Stimulated activated CD4-positive, alpha-beta T cell treated with anti-CD3 and anti-CD28 coated beads, Interleukin-12 subunit alpha, Interleukin-12 subunit beta, amount 100 ng/mL, for 24 hours (primary cell): ENCODE measurements at regions not wholly inside any gene's neighbourhood (a gene's known extent, or its start where the extent isn't known, plus 50 kb on each side); places are given as distances from the start of the nearest gene placed in this dataset.
A peak's percentile ranks its signal among the peaks of the same experiment; 100 is the strongest.

Experiments used
- DNase-seq, 2 experiments: peaks; one replicate each; pipeline ENCODE4 v3.0.0-alpha.2; 2020; ENCODE audit warnings: low read depth in 2 of 2

DNA sequence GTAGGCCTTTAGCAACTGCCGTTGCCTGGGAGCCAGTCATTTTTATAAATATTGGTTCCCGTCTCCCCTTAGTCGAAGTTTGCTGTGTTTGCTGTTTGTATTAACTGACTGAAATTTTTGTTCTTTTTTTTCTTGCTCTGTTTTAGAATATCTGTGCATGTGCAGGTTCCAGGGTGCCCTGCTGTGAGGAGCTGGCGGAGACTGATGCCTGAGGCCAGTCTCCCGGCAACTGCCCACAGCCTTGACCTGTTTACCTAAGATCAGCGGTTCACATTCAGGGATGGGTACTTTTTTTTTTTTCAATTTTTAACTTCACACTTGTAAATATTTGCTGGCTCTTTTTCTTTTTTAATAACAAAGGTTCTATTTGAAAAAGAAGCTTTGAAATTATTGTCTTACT lies 262.6 kb upstream of the ADAMTS16 start:
- no peak for DNase-seq

DNA sequence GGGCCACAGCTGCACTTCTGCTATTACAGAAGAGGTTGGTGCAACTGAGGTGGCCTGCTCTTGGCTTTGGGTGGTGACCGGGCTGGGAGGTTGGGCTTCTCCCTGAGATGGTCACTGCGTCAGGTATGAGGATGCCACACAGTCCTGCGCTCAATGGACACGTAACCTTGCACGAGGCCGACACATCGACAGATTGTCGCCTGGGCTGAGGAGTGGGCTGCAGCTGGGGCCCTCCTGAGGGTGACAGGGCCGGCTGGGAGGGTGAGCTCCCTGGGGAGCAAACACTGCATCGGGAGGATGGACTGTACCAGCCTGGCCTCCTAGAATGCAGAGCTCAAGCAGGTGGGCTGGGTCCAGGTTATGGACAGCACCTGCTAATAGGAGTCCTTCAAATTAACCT lies 261.1 kb upstream of the ADAMTS16 start:
- no peak for DNase-seq

DNA sequence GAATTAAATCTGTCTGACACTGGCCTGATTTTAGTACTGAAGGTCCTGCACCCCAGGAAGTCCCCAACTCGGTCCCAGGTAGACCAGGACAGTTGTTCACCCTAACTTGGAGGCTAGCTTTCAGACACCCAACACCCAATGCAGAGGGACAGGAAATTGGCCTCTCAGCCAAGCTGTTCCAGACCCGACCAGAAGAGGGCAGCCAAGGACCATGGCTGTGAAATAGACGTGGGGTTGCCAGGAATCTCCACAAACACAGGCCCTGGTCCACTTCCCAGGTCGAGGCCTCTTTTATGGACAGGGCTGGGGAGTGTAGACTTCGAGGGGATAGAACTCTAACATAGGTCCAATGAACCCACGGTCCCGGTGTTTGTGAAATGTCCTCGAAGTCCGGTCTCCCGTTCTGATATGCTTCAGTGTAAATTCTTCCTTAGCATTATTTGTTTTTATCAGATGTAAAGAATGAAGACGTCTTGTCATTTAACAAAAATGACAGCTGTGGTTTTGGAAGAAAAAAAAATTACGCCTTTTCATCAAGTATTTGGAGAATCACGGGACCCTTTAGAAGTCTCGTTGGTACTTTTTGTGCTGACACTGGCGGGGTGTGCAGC lies 260.3 kb upstream of the ADAMTS16 start:
- peak; percentile 20 to 45 for DNase-seq

- DNase-seq: no peak
Observed at GRCh38 chr5:4880304-4880741, 259.8 kb upstream of the ADAMTS16 start.

DNA sequence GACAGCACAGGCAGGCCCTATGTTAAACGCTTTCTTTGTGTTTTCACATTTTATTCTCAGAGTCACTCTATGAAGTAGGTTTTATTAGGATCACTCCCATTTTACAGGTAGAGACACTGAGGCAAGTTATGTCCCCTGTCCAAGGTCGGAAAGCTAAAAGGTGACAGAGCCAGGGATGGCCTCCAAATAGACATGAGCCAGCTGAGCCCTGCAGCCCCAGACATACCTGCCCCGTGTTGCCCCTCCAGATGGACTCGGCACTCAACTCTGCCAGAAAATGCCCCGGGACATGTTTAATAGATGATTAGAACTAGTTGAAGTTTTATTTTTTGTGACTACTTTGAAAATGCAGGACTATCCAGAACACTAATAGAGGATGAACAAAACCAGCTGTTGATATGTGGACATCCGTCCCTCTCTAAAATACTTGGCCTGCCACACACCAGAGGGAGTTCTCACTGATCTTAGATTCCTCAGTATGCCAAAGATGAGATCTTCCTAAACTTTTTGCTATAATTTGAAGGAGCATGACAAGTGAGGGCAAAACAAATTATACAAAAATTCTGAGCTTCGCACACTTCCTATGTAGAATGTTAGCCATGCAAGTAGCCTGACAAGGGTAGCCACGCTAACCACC lies 258.6 kb upstream of the ADAMTS16 start:
- no peak for DNase-seq

DNA sequence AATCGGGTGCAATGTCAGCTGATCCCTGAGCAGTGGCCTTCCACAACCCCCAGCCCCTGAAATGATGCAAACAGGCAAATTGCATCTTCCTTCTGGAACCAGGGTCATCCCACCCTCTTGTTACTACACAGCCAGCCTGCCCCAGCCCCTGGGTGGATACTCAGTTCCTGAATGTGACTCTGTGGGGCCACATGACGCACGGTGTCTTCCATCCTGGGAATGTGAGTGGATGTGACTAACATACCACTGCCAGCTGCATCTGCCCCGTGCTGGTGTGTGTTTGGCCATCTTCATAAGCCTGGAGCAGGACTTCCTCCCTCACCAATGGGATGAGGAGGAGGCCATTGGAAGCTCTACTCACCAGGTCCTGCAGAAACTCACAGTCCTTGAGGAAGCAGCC lies 257.9 kb upstream of the ADAMTS16 start:
- no peak for DNase-seq

DNA sequence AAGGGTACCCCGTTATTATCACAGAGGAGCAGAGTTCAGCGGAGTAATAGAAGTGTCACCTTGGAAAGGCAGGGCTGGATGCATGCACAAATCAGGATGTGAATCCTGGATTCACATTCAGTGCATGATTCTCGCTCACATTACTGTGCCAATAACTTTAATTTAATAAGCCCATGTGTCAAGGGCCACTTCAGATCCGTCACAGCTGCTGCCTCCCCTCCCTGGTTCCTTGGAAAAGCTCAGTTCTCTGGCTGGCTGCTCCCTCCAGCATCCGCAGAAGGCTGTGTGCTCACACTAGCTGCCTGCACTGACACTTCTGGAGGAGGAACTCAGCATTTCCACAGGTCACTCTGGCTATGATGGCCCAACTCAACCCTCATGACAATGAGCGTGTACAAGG lies 256.8 kb upstream of the ADAMTS16 start:
- DNase-seq: no peak

- no peak for DNase-seq
Observed at GRCh38 chr5:4893063-4893744, 246.9 kb upstream of the ADAMTS16 start.

- DNase-seq: no peak
Observed at GRCh38 chr5:4896328-4896727, 243.8 kb upstream of the ADAMTS16 start.

DNA sequence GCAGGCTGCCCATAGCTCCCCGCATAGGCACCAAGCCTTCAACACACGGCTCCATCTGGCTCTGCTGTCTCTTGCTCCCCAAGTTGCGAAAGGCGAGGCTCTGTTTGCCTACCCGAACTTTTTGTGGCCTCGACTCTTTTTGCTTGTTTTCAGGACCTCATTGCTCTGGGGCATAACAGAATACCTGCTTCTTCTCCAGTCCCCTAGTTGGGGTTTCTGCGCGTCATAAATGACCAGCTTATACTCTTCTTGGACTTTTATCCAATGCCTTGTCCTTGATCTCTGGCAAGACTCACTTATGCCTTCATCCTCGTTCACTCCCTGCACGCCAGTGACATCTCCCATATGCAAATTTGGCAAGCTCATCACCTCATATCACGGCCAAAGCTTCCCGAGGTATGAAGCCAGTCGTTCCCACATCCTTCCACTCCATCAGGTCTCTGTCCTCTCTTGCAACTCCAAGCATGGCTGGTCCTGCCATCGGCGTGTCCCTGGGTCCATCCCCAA lies 238.8 kb upstream of the ADAMTS16 start:
- no peak for DNase-seq

DNA sequence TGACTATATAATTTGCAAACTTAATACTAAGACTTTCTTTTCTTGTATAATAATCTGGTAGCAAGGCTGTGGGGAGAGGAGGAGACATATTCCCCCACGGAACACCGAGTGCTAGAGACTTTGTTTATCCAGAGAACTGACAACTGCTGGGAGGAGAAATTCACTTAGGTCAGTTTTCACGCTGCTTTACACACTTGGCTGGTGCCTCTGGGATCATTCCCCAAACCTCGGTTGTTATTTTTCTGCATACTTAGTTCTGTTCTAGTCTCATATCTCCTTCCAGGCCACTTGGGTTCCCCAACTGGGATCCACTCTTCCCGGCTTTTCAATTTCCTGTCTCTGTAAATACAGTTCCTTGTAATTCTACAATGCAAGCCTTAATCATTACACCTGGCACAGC lies 238.2 kb upstream of the ADAMTS16 start:
- no peak for DNase-seq

DNA sequence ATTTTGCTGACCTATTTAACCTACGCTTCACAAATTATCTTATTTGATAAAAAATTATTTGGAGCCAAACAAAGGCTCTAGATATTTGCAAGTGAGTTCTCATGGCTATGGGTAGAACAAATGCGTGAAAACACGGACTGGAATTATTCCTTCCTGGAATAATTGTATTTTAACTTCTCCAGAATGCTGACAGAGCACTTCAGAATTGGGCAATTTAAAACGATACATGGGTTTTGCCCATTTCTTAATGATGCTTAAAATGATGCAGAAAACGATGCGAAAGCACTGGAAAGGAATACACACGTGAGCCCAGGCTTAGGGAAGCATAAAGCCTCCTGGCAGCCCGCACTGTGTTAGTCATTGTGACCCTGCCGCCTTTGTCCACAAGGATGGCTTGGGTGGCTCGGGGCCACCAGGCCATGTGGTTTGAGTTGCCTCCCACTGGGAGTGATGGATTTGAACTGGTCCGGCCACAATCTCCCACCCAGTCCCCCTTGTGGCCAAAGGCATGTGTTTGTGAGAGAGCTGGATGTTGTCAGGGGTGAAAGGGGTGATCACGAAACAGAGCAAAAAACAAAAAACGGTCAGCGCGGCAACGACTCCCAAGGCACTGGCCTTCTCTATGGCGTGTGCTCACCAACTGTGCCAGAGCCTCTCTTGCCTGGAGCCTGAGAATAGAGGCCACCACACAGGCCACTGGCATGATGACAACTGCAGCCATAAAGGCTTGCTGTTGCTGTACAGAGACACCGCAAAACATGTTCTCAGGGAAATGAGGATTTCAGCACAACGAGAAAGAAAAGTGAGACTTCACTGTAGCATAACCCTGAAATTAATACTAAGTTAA lies 234.2 kb upstream of the ADAMTS16 start:
- DNase-seq: no peak

DNA sequence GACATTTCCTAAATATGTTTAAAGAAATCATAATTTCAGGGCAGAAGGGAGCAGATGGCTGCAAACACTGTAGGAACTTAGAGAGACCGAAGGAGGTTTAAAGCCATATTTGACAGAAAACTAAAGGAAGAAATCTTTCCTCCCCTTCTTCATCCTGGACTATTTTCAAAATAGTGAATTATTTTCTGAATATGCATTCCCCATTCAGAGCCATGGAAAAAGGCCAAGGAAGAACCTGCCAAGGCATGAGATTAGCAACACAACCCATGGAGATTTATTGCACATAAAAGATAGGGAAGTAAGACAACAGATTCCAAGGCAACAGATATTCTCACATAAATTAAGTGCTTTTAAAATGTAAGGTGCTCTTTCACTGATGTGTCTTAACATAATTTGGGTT lies 233.3 kb upstream of the ADAMTS16 start:
- no peak for DNase-seq

GRCh38 chr5:4907571-4907970 lies 232.6 kb upstream of the ADAMTS16 start:
- no peak for DNase-seq

GRCh38 chr5:4909086-4909485 lies 231.0 kb upstream of the ADAMTS16 start:
- DNase-seq: no peak

GRCh38 chr5:4911646-4912403 lies 228.3 kb upstream of the ADAMTS16 start:
- no peak for DNase-seq

DNA sequence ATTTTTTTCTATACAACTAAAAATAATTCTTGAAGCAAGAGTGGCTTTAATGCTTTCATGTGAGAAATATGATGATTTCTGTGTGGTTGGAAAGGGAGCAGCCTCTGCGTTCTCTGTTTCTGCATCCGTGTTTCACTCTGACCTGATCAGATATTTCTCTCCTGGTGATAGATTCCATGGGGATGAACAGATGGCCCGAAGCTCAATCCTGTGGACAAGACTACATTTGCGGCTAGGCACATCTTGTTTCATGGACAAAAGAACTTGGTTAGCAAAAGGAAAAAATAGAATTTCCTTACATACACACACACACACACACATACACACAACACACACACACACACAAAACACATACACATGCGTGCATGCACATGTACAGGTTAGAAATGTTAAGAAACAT lies 218.2 kb upstream of the ADAMTS16 start:
- no peak for DNase-seq

DNA sequence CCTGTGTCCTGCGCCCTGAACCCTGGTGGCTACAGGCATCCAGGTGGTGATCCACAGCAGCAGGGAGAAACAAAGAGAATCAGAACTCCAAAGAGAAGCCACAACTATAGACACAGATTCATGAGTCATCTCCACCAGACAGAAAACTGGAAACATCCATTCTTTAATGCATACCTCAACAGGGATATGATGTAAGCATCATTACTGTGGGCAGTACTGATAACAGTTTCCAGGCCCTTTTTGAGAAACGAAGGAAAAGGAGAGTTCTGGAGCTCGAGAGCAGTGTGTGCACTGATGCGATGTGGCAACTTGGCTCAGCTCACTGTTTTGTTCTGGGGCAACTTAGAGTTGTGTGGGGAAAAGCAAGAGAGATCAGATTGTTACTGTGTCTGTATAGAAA lies 215.6 kb upstream of the ADAMTS16 start:
- DNase-seq: no peak

- DNase-seq: no peak
Observed at GRCh38 chr5:4927097-4927496, 213.0 kb upstream of the ADAMTS16 start.

GRCh38 chr5:4928409-4928808 lies 211.7 kb upstream of the ADAMTS16 start:
- no peak for DNase-seq

- DNase-seq: no peak
Observed at GRCh38 chr5:4929092-4929655, 211.0 kb upstream of the ADAMTS16 start.
